ENCODE measurements at regions not wholly inside any gene's neighbourhood (a gene's known extent, or its start where the extent isn't known, plus 50 kb on each side); places are given as distances from the start of the nearest gene placed in this dataset.

- no peaks in the 10 kb centered on the region for H4K20me1 ChIP-seq (ENCODE audit: insufficient read depth, low read length)
- H3K9me3 ChIP-seq (replicated peaks; ENCODE audit: insufficient read depth, low read length) = no peaks in the 10 kb centered on the region
- TF ChIP-seq EZH2 (optimal IDR thresholded peaks at IDR 0.05; ENCODE audit: low read depth, low read length) = no peak
- TF ChIP-seq, protein P1, sequence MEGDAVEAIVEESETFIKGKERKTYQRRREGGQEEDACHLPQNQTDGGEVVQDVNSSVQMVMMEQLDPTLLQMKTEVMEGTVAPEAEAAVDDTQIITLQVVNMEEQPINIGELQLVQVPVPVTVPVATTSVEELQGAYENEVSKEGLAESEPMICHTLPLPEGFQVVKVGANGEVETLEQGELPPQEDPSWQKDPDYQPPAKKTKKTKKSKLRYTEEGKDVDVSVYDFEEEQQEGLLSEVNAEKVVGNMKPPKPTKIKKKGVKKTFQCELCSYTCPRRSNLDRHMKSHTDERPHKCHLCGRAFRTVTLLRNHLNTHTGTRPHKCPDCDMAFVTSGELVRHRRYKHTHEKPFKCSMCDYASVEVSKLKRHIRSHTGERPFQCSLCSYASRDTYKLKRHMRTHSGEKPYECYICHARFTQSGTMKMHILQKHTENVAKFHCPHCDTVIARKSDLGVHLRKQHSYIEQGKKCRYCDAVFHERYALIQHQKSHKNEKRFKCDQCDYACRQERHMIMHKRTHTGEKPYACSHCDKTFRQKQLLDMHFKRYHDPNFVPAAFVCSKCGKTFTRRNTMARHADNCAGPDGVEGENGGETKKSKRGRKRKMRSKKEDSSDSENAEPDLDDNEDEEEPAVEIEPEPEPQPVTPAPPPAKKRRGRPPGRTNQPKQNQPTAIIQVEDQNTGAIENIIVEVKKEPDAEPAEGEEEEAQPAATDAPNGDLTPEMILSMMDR (IDR thresholded peaks at IDR 0.05; ENCODE audit: low read length) = no peak
- no peak for TF ChIP-seq EZH2phosphoT487 (IDR thresholded peaks at IDR 0.05; ENCODE audit: low read length)
- no peaks in the 10 kb centered on the region for H3K4me1 ChIP-seq (ENCODE audit: low read length)
- H3K79me2 ChIP-seq (ENCODE audit: low read length) = no peaks in the 10 kb centered on the region
- H3K4me2 ChIP-seq (ENCODE audit: low read depth, low read length) = no peak overlapping the region
- H3K36me3 ChIP-seq (replicated peaks; ENCODE audit: insufficient read depth, low read length) = no peaks in the 10 kb centered on the region
- no peak overlapping the region for H3K9ac ChIP-seq (ENCODE audit: low read length)
- H3K27ac ChIP-seq (ENCODE audit: low read length) = no peak overlapping the region
- H2AFZ ChIP-seq (ENCODE audit: low read length) = no peak overlapping the region
- no peak overlapping the region for H3K4me3 ChIP-seq (ENCODE audit: low read length)
- no peaks in the 10 kb centered on the region for H3K9me2 ChIP-seq (replicated peaks; ENCODE audit: insufficient read depth, low read length)
- H3K27me3 ChIP-seq (replicated peaks; ENCODE audit: insufficient read depth, low read length) = no peaks in the 10 kb centered on the region
- no peaks in the 10 kb centered on the region for H3F3A ChIP-seq (ENCODE audit: insufficient read depth, low read length)
- no peak for DNase-seq
These were observed 113.1 kb upstream of the ID2 start for GRCh38 chr2:8568543-8569302.

- no peaks in the 10 kb centered on the region for H3K9me3 ChIP-seq (replicated peaks; ENCODE audit: insufficient read depth, low read length)
- H3K27me3 ChIP-seq (replicated peaks; ENCODE audit: insufficient read depth, low read length) = no peaks in the 10 kb centered on the region
- TF ChIP-seq EZH2phosphoT487 (IDR thresholded peaks at IDR 0.05; ENCODE audit: low read length) (no peak), EZH2 (optimal IDR thresholded peaks at IDR 0.05; ENCODE audit: low read depth, low read length) (no peak)
- TF ChIP-seq, protein P1 (IDR thresholded peaks at IDR 0.05; ENCODE audit: low read length) = no peak
- no peak for DNase-seq
- no peak overlapping the region for H3K4me3 ChIP-seq (ENCODE audit: low read length)
- H3F3A ChIP-seq (ENCODE audit: insufficient read depth, low read length) = no peaks in the 10 kb centered on the region
- no peaks in the 10 kb centered on the region for H3K4me1 ChIP-seq (ENCODE audit: low read length)
- H2AFZ ChIP-seq (ENCODE audit: low read length) = no peak overlapping the region
- no peaks in the 10 kb centered on the region for H4K20me1 ChIP-seq (ENCODE audit: insufficient read depth, low read length)
- H3K36me3 ChIP-seq (replicated peaks; ENCODE audit: insufficient read depth, low read length) = no peaks in the 10 kb centered on the region
- H3K79me2 ChIP-seq (ENCODE audit: low read length) = no peaks in the 10 kb centered on the region
- H3K4me2 ChIP-seq (ENCODE audit: low read depth, low read length) = no peak overlapping the region
- no peak overlapping the region for H3K9ac ChIP-seq (ENCODE audit: low read length)
- no peak overlapping the region for H3K27ac ChIP-seq (ENCODE audit: low read length)
- H3K9me2 ChIP-seq (replicated peaks; ENCODE audit: insufficient read depth, low read length) = no peaks in the 10 kb centered on the region
These were observed 112.4 kb upstream of the ID2 start for GRCh38 chr2:8569332-8569930.

- TF ChIP-seq EZH2phosphoT487 (IDR thresholded peaks at IDR 0.05; ENCODE audit: low read length) (no peak), EZH2 (optimal IDR thresholded peaks at IDR 0.05; ENCODE audit: low read depth, low read length) (no peak)
- TF ChIP-seq, protein P1 (IDR thresholded peaks at IDR 0.05; ENCODE audit: low read length) = no peak
- Histone ChIP-seq H3K27ac (ENCODE audit: low read length) (no peak overlapping the region), H4K20me1 (ENCODE audit: insufficient read depth, low read length) (no peaks in the 10 kb centered on the region)
These were observed 111.2 kb upstream of the ID2 start for GRCh38 chr2:8570637-8571036.

More at GRCh38 chr2:8570637-8571036, 111.2 kb upstream of the ID2 start:
- H3K4me2 ChIP-seq (ENCODE audit: low read depth, low read length) = no peak overlapping the region
- no peaks in the 10 kb centered on the region for H3K36me3 ChIP-seq (replicated peaks; ENCODE audit: insufficient read depth, low read length)
- no peaks in the 10 kb centered on the region for H3K27me3 ChIP-seq (replicated peaks; ENCODE audit: insufficient read depth, low read length)
- H2AFZ ChIP-seq (ENCODE audit: low read length) = no peak overlapping the region
- H3K9me2 ChIP-seq (replicated peaks; ENCODE audit: insufficient read depth, low read length) = no peaks in the 10 kb centered on the region
- H3K4me3 ChIP-seq (ENCODE audit: low read length) = no peak overlapping the region
- no peaks in the 10 kb centered on the region for H3K4me1 ChIP-seq (ENCODE audit: low read length)
- no peak overlapping the region for H3K9ac ChIP-seq (ENCODE audit: low read length)
- no peaks in the 10 kb centered on the region for H3F3A ChIP-seq (ENCODE audit: insufficient read depth, low read length)
- DNase-seq = no peak
- no peaks in the 10 kb centered on the region for H3K79me2 ChIP-seq (ENCODE audit: low read length)
- no peaks in the 10 kb centered on the region for H3K9me3 ChIP-seq (replicated peaks; ENCODE audit: insufficient read depth, low read length)
